SW 1271 (cell line): ENCODE measurements at regions not wholly inside any gene's neighbourhood (a gene's known extent, or its start where the extent isn't known, plus 50 kb on each side); places are given as distances from the start of the nearest gene placed in this dataset.

Experiments
- DNase-seq, 2 experiments: peaks; one replicate each; lab custom pipeline; 2025; lab: John Stamatoyannopoulos, UW

DNA sequence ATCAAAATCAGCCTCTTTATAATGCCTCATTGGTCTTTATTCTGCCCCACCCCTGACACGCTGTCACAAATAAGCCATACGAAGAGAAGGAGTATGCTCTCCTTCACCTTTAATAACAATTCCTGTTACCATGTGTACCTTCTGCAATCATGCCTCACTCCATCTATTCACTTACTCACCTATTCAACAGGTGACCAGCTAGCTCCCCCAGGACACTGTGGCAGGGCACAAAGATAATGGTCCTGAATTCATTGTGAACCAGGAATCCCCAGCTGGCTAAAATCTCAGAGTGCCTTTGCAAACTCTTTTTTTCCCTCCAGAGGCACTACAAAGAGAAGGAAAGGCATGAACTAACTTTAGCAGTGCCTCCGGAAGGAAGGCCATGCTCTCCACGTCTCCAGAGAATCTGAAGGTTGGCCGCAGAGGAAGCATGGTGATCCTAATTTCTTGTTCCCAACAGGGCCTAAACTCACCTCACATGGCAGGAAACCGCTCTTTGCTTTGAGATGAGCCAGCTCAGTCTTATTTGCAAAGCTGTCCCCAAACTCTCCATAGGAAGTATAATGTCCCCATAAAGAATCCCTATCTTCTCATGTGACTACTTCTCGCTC is 590.3 kb downstream of the BUD13 start:
- DNase-seq, result no peak

GRCh38 chr11:116180806-116181600 is 591.8 kb downstream of the BUD13 start:
- no peak for DNase-seq

GRCh38 chr11:116179401-116179800 is 593.4 kb downstream of the BUD13 start:
- no peak for DNase-seq

- DNase-seq, result no peak
These were observed 595.1 kb downstream of the BUD13 start for GRCh38 chr11:116177521-116178210.

GRCh38 chr11:116176484-116177005 is 596.2 kb downstream of the BUD13 start:
- DNase-seq, result no peak

- no peak for DNase-seq
These were observed 597.1 kb downstream of the BUD13 start for GRCh38 chr11:116175707-116176106.

- no peak for DNase-seq
These were observed 598.6 kb downstream of the BUD13 start for GRCh38 chr11:116173941-116174911.

GRCh38 chr11:116173506-116173905 is 599.3 kb downstream of the BUD13 start:
- no peak for DNase-seq

GRCh38 chr11:116172851-116173250 is 599.9 kb downstream of the BUD13 start:
- DNase-seq, result no peak

DNA sequence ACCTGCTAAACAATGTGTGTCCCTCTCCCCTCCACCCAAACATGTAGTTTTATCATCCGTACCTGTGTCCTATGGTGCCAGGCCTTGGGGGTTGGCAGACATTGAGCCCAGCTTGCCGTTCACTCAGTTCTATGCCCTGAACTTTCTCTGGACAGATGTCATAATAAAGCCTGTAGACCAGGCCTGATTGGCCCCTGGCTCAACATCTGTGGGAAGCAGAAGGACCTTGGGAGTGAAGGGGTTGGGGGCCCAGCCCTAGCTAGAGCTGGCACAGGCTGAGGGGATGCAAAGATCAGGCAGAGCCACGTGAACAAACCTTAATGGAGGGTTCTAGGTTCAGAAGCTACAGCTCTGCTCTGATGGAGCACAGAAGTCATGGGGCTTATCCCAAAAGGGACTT is 600.6 kb downstream of the BUD13 start:
- DNase-seq, result no peak

GRCh38 chr11:116171271-116172140 is 601.3 kb downstream of the BUD13 start:
- no peak for DNase-seq

GRCh38 chr11:116170526-116171120 is 602.2 kb downstream of the BUD13 start:
- DNase-seq, result no peak

GRCh38 chr11:116169776-116170175 is 603.0 kb downstream of the BUD13 start:
- no peak for DNase-seq

DNA sequence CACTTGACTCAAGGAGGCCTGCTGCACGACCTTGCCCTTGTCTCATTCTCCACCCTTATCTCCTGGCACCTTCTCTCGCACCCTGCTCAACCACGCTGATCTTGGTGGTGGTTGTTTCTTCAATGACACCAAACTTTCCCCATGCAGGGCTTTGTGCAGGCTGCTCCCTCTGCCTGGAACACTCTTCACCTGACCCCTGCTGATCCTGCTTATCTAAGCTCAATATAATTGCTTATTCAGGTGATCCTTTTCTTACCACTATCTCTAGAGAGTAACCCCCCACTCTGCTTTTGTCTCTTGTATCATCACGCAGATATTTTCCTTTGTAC is 604.4 kb downstream of the BUD13 start:
- DNase-seq, result no peak

DNA sequence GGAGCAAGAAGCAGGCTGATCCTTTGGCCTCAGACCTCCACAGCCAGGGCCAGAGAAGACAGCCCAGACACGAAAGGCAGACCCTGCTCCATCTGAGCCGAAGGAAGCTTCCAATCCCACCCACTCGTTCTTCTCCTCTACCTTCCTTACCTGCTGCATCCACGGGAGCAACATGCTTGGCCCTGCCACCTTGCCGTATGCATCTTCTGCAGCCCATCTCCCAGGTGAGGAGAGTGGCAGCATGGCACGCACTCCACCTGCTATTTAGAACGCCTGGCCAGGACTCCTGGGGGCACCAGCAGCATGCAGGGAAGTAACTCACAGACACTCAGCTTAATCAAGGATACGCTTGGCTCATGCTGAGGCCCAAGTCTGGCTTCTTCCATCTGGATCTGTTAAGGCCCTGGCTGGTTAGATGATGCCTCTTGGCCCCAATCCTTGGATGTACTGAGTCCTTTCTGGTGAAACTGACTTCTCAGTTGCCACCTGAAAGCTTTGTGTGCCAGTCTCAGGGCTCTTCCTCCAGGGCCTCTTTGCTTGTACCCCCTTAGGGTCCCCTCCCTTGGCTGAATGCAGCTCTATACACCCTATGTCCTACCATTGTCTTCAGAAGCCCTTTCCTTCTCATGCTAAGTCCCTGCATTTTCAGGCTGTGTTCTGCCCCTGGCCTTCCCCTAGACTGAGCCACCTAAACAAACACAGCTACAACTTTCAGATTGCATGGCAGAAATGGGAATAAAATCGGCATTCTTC is 604.9 kb downstream of the BUD13 start:
- no peak for DNase-seq

- DNase-seq, result no peak
These were observed 606.0 kb downstream of the BUD13 start for GRCh38 chr11:116166573-116167465.

GRCh38 chr11:116164843-116165242 is 607.9 kb downstream of the BUD13 start:
- no peak for DNase-seq

GRCh38 chr11:116162886-116163230 is 609.9 kb downstream of the BUD13 start:
- DNase-seq, result no peak
